ENCODE measurements at regions not wholly inside any gene's neighbourhood (a gene's known extent, or its start where the extent isn't known, plus 50 kb on each side); places are given as distances from the start of the nearest gene placed in this dataset.

- TF ChIP-seq CTCF (IDR thresholded peaks at IDR 0.05 in 2 of 3, conservative IDR thresholded peaks at IDR 0.05 in 1 of 3; ENCODE audit: control insufficient read depth in 2 of 3, extremely low read depth in 1 of 3, insufficient read depth in 1 of 3, low read depth in 3 of 3, low read length in 3 of 3): no peak
- TF ChIP-seq EZH2 (IDR thresholded peaks at IDR 0.05; ENCODE audit: borderline replicate concordance, control insufficient read depth, low read depth, low read length): no peak
- TF ChIP-seq, protein P1, sequence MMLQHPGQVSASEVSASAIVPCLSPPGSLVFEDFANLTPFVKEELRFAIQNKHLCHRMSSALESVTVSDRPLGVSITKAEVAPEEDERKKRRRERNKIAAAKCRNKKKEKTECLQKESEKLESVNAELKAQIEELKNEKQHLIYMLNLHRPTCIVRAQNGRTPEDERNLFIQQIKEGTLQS (IDR thresholded peaks at IDR 0.05; ENCODE audit: borderline replicate concordance, extremely low read depth, low read depth, low read length): no peak
- TF ChIP-seq, protein P2, sequence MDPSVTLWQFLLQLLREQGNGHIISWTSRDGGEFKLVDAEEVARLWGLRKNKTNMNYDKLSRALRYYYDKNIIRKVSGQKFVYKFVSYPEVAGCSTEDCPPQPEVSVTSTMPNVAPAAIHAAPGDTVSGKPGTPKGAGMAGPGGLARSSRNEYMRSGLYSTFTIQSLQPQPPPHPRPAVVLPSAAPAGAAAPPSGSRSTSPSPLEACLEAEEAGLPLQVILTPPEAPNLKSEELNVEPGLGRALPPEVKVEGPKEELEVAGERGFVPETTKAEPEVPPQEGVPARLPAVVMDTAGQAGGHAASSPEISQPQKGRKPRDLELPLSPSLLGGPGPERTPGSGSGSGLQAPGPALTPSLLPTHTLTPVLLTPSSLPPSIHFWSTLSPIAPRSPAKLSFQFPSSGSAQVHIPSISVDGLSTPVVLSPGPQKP (IDR thresholded peaks at IDR 0.05; ENCODE audit: low read depth, low read length): no peak
- TF ChIP-seq CBX3 (IDR thresholded peaks at IDR 0.05; ENCODE audit: borderline replicate concordance, low read depth): no peak
- TF ChIP-seq NFYB (IDR thresholded peaks at IDR 0.05; ENCODE audit: insufficient read depth, low read depth, low read length): no peak
- TF ChIP-seq BACH1 (IDR thresholded peaks at IDR 0.05; ENCODE audit: borderline replicate concordance): no peak
- TF ChIP-seq, protein P3, sequence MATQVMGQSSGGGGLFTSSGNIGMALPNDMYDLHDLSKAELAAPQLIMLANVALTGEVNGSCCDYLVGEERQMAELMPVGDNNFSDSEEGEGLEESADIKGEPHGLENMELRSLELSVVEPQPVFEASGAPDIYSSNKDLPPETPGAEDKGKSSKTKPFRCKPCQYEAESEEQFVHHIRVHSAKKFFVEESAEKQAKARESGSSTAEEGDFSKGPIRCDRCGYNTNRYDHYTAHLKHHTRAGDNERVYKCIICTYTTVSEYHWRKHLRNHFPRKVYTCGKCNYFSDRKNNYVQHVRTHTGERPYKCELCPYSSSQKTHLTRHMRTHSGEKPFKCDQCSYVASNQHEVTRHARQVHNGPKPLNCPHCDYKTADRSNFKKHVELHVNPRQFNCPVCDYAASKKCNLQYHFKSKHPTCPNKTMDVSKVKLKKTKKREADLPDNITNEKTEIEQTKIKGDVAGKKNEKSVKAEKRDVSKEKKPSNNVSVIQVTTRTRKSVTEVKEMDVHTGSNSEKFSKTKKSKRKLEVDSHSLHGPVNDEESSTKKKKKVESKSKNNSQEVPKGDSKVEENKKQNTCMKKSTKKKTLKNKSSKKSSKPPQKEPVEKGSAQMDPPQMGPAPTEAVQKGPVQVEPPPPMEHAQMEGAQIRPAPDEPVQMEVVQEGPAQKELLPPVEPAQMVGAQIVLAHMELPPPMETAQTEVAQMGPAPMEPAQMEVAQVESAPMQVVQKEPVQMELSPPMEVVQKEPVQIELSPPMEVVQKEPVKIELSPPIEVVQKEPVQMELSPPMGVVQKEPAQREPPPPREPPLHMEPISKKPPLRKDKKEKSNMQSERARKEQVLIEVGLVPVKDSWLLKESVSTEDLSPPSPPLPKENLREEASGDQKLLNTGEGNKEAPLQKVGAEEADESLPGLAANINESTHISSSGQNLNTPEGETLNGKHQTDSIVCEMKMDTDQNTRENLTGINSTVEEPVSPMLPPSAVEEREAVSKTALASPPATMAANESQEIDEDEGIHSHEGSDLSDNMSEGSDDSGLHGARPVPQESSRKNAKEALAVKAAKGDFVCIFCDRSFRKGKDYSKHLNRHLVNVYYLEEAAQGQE (IDR thresholded peaks at IDR 0.05; ENCODE audit: low read depth, low read length): no peak
- TF ChIP-seq MXI1 (IDR thresholded peaks at IDR 0.05; ENCODE audit: low read depth, low read length): no peak
Observed at GRCh38 chrX:51192104-51192503, 140.5 kb upstream of the NUDT10 start.

Data from GM12878 (cell line).